HG02885 (cell line): ENCODE measurements at regions not wholly inside any gene's neighbourhood (a gene's known extent, or its start where the extent isn't known, plus 50 kb on each side); places are given as distances from the start of the nearest gene placed in this dataset.

Source experiments
- ATAC-seq: cut with Tn5 transposase; IDR thresholded peaks from one replicate; pipeline ENCODE4 v1.9.1; 2021; ENCODE audit warnings: mild to moderate bottlenecking; ENCODE audit not compliant: unreplicated experiment, poor library complexity

GRCh38 chr7:49243521-49243920 is 319.2 kb downstream of the CDC14C start:
- ATAC-seq: no peak

- ATAC-seq: no peak
Observed at GRCh38 chr7:49244543-49244942, 320.2 kb downstream of the CDC14C start.

- no peak for ATAC-seq
Observed at GRCh38 chr7:49245062-49245461, 320.7 kb downstream of the CDC14C start.

GRCh38 chr7:49247759-49248158 is 323.4 kb downstream of the CDC14C start:
- no peak for ATAC-seq

- ATAC-seq: no peak
Observed at GRCh38 chr7:49255054-49255453, 330.7 kb downstream of the CDC14C start.

- no peak for ATAC-seq
Observed at GRCh38 chr7:49260538-49260937, 336.2 kb downstream of the CDC14C start.

GRCh38 chr7:49261928-49262327 is 337.6 kb downstream of the CDC14C start:
- no peak for ATAC-seq

GRCh38 chr7:49264530-49264929 is 340.2 kb downstream of the CDC14C start:
- no peak for ATAC-seq

- no peak for ATAC-seq
Observed at GRCh38 chr7:49273897-49274296, 349.6 kb downstream of the CDC14C start.

- ATAC-seq: no peak
Observed at GRCh38 chr7:49279891-49280290, 355.5 kb downstream of the CDC14C start.

- ATAC-seq: no peak
Observed at GRCh38 chr7:49287653-49288052, 363.3 kb downstream of the CDC14C start.

GRCh38 chr7:49294611-49295010 is 370.3 kb downstream of the CDC14C start:
- ATAC-seq: no peak

GRCh38 chr7:49295146-49295545 is 370.8 kb downstream of the CDC14C start:
- no peak for ATAC-seq

- ATAC-seq: no peak
Observed at GRCh38 chr7:49297958-49298357, 373.6 kb downstream of the CDC14C start.

GRCh38 chr7:49308787-49309186 is 384.4 kb downstream of the CDC14C start:
- ATAC-seq: no peak

- no peak for ATAC-seq
Observed at GRCh38 chr7:49320083-49320482, 395.7 kb downstream of the CDC14C start.

- ATAC-seq: no peak
Observed at GRCh38 chr7:49321843-49322242, 397.5 kb downstream of the CDC14C start.

GRCh38 chr7:49322476-49322875 is 398.1 kb downstream of the CDC14C start:
- ATAC-seq: no peak

GRCh38 chr7:49324040-49324439 is 399.7 kb downstream of the CDC14C start:
- ATAC-seq: no peak

- no peak for ATAC-seq
Observed at GRCh38 chr7:49324707-49325106, 400.4 kb downstream of the CDC14C start.

- no peak for ATAC-seq
Observed at GRCh38 chr7:49325571-49325970, 401.2 kb downstream of the CDC14C start.

- ATAC-seq: no peak
Observed at GRCh38 chr7:49327155-49327554, 402.8 kb downstream of the CDC14C start.

GRCh38 chr7:49333180-49333881 is 409.0 kb downstream of the CDC14C start:
- ATAC-seq: peak; percentile 75
